LNCAP (cell line): ENCODE measurements at regions not wholly inside any gene's neighbourhood (a gene's known extent, or its start where the extent isn't known, plus 50 kb on each side); places are given as distances from the start of the nearest gene placed in this dataset.

Experiments used
- CTCF ChIP-seq: fragments of 450-650 bp; IDR thresholded peaks from 2 replicates; pipeline ENCODE4 v1.5.1; 2017; ENCODE audit warnings: mild to moderate bottlenecking

DNA sequence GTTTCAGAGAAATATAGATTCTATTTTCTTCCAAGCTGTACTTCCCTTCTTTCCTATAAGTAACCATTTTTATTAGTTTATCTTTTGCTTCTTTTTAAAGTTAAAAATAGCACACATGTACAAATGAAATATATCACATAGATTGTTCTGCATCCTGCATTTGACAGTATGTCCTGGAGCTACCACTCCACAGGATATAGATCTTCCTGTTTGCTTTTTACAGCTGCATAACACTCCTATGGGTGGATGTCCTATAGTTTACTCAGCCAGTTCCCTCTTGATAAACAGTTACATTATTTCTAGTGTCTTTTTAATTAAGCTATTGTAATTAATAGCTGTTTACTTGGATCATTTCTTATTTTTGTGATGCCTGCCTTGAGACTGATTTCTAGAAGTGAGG is 301.6 kb upstream of the DDX53 start:
- no peak for TF ChIP-seq CTCF

DNA sequence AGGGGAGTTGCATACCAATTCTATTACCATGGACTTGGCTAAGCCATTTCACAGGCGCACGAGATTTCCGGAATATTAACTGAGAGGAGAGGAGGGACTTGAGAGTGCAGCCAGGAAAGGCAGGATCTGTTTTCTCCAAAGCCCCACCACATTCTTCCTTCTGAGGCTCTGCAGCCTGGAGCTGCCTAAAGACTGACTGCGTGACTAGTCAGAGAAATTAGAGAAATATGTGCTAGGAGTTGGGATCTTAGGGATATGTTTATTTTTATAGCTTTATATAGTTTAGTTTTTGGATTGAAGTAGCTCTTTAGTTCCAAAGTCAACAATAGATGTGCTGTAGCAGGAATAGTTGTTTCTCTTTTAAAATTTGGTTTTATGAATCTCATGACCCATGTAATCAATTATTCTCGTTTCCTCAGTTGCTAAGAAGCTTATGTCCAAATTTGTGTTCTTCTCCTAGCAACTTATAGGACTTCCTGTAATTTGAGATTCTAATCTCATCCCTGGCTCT is 300.1 kb upstream of the DDX53 start:
- TF ChIP-seq CTCF = no peak

GRCh38 chrX:22712942-22713341 is 286.8 kb upstream of the DDX53 start:
- no peak for TF ChIP-seq CTCF

GRCh38 chrX:22730542-22730941 is 269.2 kb upstream of the DDX53 start:
- no peak for TF ChIP-seq CTCF

- TF ChIP-seq CTCF = no peak
These were observed 262.2 kb upstream of the DDX53 start for GRCh38 chrX:22737541-22737940.

DNA sequence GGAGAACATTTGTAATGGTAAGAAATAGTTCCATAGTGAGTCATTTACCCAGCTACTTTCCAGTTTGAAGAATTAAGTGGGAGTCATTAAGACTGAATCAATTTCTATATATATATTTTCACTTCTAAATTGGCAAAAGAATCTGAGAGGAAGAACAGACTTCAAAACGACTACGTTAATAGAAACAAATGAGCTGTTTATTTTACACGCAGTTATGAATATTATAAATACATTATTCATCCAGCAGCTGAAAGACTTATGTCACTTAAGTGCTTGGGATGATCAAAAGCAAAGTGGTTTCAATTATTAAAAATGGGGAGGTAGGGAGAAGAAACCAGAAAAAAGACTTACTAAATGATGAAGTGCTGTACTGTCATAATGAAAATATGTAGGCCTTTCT is 260.5 kb upstream of the DDX53 start:
- TF ChIP-seq CTCF = no peak

DNA sequence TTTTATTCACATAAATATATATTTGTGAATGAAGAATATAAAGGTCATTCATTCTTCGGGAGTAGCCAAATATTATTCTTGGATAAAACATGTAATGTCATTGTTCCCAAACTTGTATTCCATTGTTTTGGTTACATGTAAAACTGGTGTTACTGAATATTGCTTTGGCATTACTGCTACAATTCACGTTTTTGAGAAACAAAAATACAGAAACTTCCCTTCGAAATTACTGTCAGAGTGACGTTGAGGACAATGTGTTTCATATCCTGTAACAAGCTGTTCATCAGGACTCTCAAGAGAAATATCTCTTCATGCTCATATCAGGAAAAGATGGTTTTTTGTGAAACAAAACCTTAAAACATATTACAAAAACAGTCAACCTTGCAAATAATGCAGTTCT is 258.9 kb upstream of the DDX53 start:
- no peak for TF ChIP-seq CTCF

GRCh38 chrX:22742174-22742573 is 257.6 kb upstream of the DDX53 start:
- no peak for TF ChIP-seq CTCF
